ENCODE measurements at regions not wholly inside any gene's neighbourhood (a gene's known extent, or its start where the extent isn't known, plus 50 kb on each side); places are given as distances from the start of the nearest gene placed in this dataset.

DNA sequence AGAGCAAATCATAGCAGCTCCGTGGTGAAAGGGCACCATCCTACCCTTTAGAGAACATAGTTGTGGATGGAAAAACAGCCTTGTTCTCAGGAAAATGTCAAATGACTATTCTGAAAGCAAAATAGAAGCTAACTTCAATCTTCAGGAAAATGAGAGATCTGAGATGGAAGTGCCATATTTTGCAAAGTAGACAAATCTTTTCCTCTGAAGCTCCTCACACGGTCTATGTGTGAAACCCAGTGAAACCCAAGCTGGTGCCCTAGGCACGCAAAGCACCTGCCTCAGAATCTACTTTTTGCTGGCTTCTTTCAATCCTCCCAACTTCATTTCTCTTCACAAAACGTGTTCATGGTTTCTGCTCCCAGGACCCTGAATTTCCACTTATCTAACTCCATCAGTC is 325.2 kb upstream of the CDH4 start:
- CTCF ChIA-PET = interaction anchor here (0.6 to 1.1 kb wide), 2 partner anchors 8 to 75 kb away, joined by 3 to 5 read pairs; no protein-coding TSS in a partner anchor
- peaks cover 84% of the 10 kb centered on the region for H3K27me3 Mint-ChIP-seq (ENCODE audit: insufficient read depth, unreplicated experiment)
- POLR2A ChIA-PET = no interaction called here

DNA sequence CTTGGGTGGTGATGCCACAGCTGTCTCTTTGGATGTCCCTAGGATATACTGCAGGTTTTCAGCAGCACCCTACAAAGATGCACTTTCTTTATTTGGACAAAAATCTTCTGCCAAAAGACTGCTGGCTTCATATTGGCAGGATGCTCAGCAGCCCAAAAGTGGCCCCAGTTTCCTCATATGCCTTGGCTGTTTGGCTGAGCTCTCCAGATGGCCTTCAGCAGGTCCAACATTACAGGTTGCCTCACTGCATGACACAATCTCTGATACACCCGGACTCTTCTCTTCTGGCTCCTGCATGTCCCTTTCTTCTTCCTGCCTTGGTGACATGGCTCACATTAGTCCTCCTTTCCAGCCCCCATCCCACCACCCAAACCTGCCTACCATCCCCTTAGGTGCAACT is 323.7 kb upstream of the CDH4 start:
- intact Hi-C loops (cut with micrococcal nuclease) = no loop called here
- Mint-ChIP-seq H3K4me3 (ENCODE audit: unreplicated experiment) (no peak overlapping the region), H3K9me3 (ENCODE audit: unreplicated experiment) (no peaks in the 10 kb centered on the region), H3K27ac (ENCODE audit: low read depth, unreplicated experiment) (no peak overlapping the region), H3K27me3 (ENCODE audit: insufficient read depth, unreplicated experiment) (peaks cover 92% of the 10 kb centered on the region), H3K36me3 (ENCODE audit: insufficient read depth, unreplicated experiment) (no peaks in the 10 kb centered on the region), H3K4me1 (ENCODE audit: insufficient read depth, unreplicated experiment) (no peaks in the 10 kb centered on the region)
- TF ChIP-seq, protein P1, sequence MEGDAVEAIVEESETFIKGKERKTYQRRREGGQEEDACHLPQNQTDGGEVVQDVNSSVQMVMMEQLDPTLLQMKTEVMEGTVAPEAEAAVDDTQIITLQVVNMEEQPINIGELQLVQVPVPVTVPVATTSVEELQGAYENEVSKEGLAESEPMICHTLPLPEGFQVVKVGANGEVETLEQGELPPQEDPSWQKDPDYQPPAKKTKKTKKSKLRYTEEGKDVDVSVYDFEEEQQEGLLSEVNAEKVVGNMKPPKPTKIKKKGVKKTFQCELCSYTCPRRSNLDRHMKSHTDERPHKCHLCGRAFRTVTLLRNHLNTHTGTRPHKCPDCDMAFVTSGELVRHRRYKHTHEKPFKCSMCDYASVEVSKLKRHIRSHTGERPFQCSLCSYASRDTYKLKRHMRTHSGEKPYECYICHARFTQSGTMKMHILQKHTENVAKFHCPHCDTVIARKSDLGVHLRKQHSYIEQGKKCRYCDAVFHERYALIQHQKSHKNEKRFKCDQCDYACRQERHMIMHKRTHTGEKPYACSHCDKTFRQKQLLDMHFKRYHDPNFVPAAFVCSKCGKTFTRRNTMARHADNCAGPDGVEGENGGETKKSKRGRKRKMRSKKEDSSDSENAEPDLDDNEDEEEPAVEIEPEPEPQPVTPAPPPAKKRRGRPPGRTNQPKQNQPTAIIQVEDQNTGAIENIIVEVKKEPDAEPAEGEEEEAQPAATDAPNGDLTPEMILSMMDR (IDR thresholded peaks at IDR 0.05; ENCODE audit: unreplicated experiment) = no peak
- POLR2A ChIA-PET = no interaction called here
- CTCF ChIA-PET = interaction anchor here (0.5 to 1.2 kb wide), 3 partner anchors 9 to 1481 kb away, joined by 3 to 4 read pairs (median 3); no protein-coding TSS in a partner anchor
- BruUV-seq (replicated peaks) = no TSS peak
- no peak for DNase-seq (ENCODE audit: unreplicated experiment)

More for the DNA sequence above, 325.2 kb upstream of the CDH4 start:
- intact Hi-C loops (cut with micrococcal nuclease) = no loop called here
- Mint-ChIP-seq H3K4me1 (ENCODE audit: insufficient read depth, unreplicated experiment) (no peaks in the 10 kb centered on the region), H3K27ac (ENCODE audit: low read depth, unreplicated experiment) (no peak overlapping the region), H3K4me3 (ENCODE audit: unreplicated experiment) (no peak overlapping the region), H3K36me3 (ENCODE audit: insufficient read depth, unreplicated experiment) (no peaks in the 10 kb centered on the region), H3K9me3 (ENCODE audit: unreplicated experiment) (no peaks in the 10 kb centered on the region)
- no peak for DNase-seq (ENCODE audit: unreplicated experiment)
- no TSS peak for BruUV-seq (replicated peaks)
- TF ChIP-seq, protein P1 (IDR thresholded peaks at IDR 0.05; ENCODE audit: unreplicated experiment) = no peak

DNA sequence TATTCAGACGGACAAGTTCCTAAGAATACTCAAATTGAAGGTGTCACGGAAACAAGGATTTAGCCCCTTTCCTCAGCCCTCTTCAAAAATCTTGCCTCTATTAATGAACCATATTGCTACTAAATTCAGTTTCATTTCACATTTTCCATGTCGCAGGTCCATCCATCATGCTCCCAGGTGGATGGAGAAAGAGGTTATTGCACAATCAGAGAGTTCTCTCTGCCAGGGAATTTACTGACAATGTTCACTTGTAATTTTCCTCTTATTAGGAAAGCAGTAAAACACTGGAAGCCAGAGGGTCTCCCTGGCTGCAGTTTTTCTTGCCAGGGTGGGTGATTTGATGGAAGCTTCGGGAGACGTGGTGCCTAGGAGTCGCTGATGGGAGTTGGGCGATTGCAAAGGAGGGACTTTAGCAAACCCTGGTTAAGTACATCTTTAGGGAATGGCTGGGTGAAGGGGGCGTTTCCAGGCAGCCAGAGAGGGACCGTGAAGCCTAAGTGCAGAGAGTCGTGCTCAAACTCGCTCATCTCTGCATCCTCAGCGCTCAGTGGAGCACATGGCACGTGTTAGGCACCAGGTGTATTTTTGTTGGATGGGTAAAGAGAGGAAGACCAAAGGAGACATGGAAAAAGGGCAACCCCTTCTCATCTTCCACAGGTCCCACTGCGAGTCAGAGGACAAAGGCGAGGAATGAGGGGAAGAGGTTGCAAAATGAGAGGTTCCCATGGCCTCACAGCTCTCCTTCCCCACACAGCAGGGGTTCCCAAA is 321.9 kb upstream of the CDH4 start:
- Mint-ChIP-seq H3K36me3 (ENCODE audit: insufficient read depth, unreplicated experiment) (no peaks in the 10 kb centered on the region), H3K27ac (ENCODE audit: low read depth, unreplicated experiment) (no peak overlapping the region), H3K4me1 (ENCODE audit: insufficient read depth, unreplicated experiment) (no peaks in the 10 kb centered on the region), H3K9me3 (ENCODE audit: unreplicated experiment) (no peaks in the 10 kb centered on the region), H3K4me3 (ENCODE audit: unreplicated experiment) (no peak overlapping the region), H3K27me3 (ENCODE audit: insufficient read depth, unreplicated experiment) (peaks cover 89% of the 10 kb centered on the region)
- POLR2A ChIA-PET = no interaction called here
- TF ChIP-seq, protein P1 (IDR thresholded peaks at IDR 0.05; ENCODE audit: unreplicated experiment) = no peak
- BruUV-seq (replicated peaks) = no TSS peak
- intact Hi-C loops (cut with micrococcal nuclease) = no loop called here
- CTCF ChIA-PET = interaction anchor here (0.6 to 0.9 kb wide), 2 partner anchors 9 to 78 kb away, joined by 3 read pairs; no protein-coding TSS in a partner anchor
- no peak for DNase-seq (ENCODE audit: unreplicated experiment)

DNA sequence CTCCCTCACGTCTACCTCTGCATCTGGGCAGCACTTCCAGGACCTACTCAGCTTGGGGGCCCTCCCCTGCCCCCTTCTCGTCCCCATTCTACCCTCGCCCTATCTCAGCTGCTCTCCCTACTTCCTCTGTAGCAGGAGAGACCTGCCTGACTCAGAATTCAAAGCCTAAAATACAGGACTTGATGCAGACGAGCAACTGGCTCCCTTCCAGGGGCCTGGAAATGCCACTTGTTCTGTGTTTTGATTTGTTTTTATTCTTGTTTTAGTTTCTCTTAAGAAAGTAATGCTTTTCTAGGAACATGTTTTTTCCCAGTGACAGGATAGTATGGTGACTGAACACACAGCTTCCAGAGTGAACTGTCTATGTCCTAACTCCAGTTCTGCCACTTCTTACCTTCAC is 320.4 kb upstream of the CDH4 start:
- Mint-ChIP-seq H3K4me1 (ENCODE audit: insufficient read depth, unreplicated experiment) (no peaks in the 10 kb centered on the region), H3K27me3 (ENCODE audit: insufficient read depth, unreplicated experiment) (peaks cover 89% of the 10 kb centered on the region), H3K9me3 (ENCODE audit: unreplicated experiment) (no peaks in the 10 kb centered on the region), H3K36me3 (ENCODE audit: insufficient read depth, unreplicated experiment) (no peaks in the 10 kb centered on the region), H3K27ac (ENCODE audit: low read depth, unreplicated experiment) (no peak overlapping the region), H3K4me3 (ENCODE audit: unreplicated experiment) (no peak overlapping the region)
- ChIA-PET CTCF (interaction anchor here (0.8 kb wide), 1 partner anchor 45 kb away, joined by 3 read pairs; no protein-coding TSS in a partner anchor), POLR2A (interaction anchor here (0.5 kb wide), 1 partner anchor 29 kb away, joined by 3 read pairs; no protein-coding TSS in a partner anchor)
- BruUV-seq (replicated peaks) = no TSS peak
- TF ChIP-seq, protein P1 (IDR thresholded peaks at IDR 0.05; ENCODE audit: unreplicated experiment) = no peak
- intact Hi-C loops (cut with micrococcal nuclease) = no loop called here
- DNase-seq (ENCODE audit: unreplicated experiment) = no peak
